Skeletal muscle cell (primary cell): ENCODE measurements at regions not wholly inside any gene's neighbourhood (a gene's known extent, or its start where the extent isn't known, plus 50 kb on each side); places are given as distances from the start of the nearest gene placed in this dataset.
"Not testable (repeated sequence)": the region's sequence is repeated elsewhere in the genome, so short reads cannot be mapped to it uniquely, and the experiment has no call there.

Source experiments
- DNase-seq: peaks from one replicate; pipeline ENCODE4 v3.0.0-alpha.2; 2010; ENCODE audit warnings: low read depth
- H3K4me3 ChIP-seq: 2 replicates; pipeline ENCODE4 v1.5.1; 2011; ENCODE audit warnings: low read depth, mild to moderate bottlenecking, control low read depth, low read length, moderate library complexity

- DNase-seq: no peak
These were observed 638.8 kb downstream of the ACTR3B start for GRCh38 chr7:153398370-153398769.

GRCh38 chr7:153398789-153399553, 639.4 kb downstream of the ACTR3B start:
- no peak for DNase-seq
- no peak overlapping the region for H3K4me3 ChIP-seq

More at GRCh38 chr7:153398370-153398769, 638.8 kb downstream of the ACTR3B start:
- no peak overlapping the region for H3K4me3 ChIP-seq

GRCh38 chr7:153399554-153399940, 640.0 kb downstream of the ACTR3B start:
- DNase-seq: no peak
- H3K4me3 ChIP-seq: no peak overlapping the region

GRCh38 chr7:153400735-153401593, 641.4 kb downstream of the ACTR3B start:
- no peak for DNase-seq

GRCh38 chr7:153401795-153402720, 642.5 kb downstream of the ACTR3B start:
- no peak overlapping the region for H3K4me3 ChIP-seq
- DNase-seq: no peak

More at GRCh38 chr7:153400735-153401593, 641.4 kb downstream of the ACTR3B start:
- no peak overlapping the region for H3K4me3 ChIP-seq

GRCh38 chr7:153402721-153403541, 643.4 kb downstream of the ACTR3B start:
- no peak overlapping the region for H3K4me3 ChIP-seq
- DNase-seq: no peak

- no peak for DNase-seq
- H3K4me3 ChIP-seq: no peak overlapping the region
These were observed 644.6 kb downstream of the ACTR3B start for GRCh38 chr7:153404124-153404523.

- no peak overlapping the region for H3K4me3 ChIP-seq
- DNase-seq: no peak
These were observed 645.3 kb downstream of the ACTR3B start for GRCh38 chr7:153404781-153405279.

GRCh38 chr7:153405704-153406485, 646.3 kb upstream of the DPP6 start:
- no peak for DNase-seq

GRCh38 chr7:153406486-153406872, 645.7 kb upstream of the DPP6 start:
- no peak for DNase-seq
- H3K4me3 ChIP-seq: no peak overlapping the region

More at GRCh38 chr7:153405704-153406485, 646.3 kb upstream of the DPP6 start:
- H3K4me3 ChIP-seq: no peak overlapping the region

- no peak overlapping the region for H3K4me3 ChIP-seq
- DNase-seq: no peak
These were observed 644.7 kb upstream of the DPP6 start for GRCh38 chr7:153407291-153408046.

GRCh38 chr7:153408360-153409335, 643.5 kb upstream of the DPP6 start:
- no peak overlapping the region for H3K4me3 ChIP-seq
- DNase-seq: no peak

- not testable (repeated sequence) for DNase-seq, H3K4me3 ChIP-seq
These were observed 642.4 kb upstream of the DPP6 start for GRCh38 chr7:153409567-153410342.

GRCh38 chr7:153410997-153411642, 641.1 kb upstream of the DPP6 start:
- H3K4me3 ChIP-seq, DNase-seq: not testable (repeated sequence)
